ENCODE measurements at regions not wholly inside any gene's neighbourhood (a gene's known extent, or its start where the extent isn't known, plus 50 kb on each side); places are given as distances from the start of the nearest gene placed in this dataset.
"Not testable (repeated sequence)": the region's sequence is repeated elsewhere in the genome, so short reads cannot be mapped to it uniquely, and the experiment has no call there.

DNA sequence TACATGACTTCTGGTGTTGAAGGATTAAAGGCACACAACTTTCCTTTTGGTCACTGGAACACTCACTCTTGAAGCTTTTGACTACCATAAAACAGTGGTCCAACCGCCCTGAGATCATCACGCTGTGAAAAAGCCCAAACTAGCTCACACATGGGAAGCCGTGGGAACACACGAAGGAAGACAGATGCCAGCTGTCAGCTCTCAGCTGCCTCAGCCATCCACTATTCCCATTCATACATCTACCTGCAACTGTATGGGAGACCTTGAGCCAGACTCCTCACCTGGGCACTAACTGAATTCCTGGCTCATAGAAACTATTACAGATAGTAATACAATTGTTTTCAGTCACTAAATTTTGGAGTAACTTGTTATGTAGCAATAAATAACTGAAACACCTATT is 246.1 kb downstream of the MSX2 start:
- no peak for DNase-seq

DNA sequence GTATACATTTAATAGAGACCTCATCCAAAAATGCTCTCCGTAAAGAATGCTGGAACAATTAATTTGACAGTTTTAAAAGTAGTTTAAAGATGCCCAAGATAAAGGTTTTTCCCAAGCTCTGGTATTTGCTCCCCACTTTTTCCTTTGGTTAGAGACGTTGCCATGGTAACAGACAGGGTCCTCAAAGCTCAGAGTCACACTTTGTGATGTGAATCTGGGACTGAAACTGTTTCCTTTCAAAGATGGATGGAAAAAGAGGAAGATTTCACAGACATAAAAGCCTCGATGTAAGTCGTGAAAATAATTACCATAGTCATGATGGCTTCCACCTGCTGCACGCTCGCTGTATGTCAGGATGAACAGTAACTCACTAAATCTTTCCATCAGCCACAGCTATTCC is 229.5 kb downstream of the MSX2 start:
- DNase-seq = no peak

DNA sequence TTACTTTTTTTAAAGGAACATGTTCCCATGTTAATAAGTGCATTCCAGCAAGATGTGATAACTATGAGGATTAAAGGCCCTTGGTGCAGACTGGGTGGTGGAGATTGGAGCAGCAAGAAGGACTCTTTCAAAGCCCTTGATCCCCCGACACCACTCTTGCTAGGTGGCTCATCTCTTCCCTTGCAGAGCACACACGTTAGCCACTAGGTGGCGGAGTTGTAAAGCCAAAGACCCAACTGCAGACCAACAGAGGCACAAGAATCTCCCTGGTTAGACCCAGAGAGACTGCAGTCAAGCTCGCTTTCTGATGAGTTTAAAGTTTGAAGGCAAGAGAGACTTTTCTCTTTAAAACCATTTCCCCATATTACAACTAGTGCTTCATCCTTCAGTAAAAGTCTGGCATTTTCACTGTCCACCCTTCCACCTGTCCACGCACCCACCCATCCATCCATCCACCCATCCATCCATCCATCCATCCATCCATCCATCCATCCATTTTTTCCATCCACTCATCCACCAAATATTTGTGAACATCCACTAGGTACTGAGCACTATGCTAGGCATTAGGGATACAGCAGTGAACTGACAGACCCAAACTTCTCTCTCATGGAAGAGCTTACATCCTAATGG is 226.9 kb downstream of the MSX2 start:
- peak; percentile 40 to 58 for DNase-seq

DNA sequence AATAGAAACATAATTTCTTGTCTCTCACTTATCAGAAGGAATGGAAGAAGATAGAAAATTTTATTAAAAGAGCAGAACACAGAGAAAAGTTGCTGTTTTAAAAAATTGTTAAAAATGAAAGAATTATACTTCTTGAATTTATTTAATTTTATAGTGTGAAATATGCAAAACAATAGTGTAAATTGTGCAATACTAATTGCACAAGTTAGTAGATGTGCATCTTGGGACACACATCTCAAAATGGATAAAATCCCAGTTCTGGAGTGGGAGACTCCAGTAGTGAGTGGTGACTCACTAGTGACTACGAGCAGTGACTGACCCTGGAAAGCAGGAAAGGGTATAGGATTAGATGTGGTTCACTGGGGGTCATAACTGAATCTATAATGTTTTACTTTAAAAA is 223.2 kb downstream of the MSX2 start:
- no peak for DNase-seq

DNA sequence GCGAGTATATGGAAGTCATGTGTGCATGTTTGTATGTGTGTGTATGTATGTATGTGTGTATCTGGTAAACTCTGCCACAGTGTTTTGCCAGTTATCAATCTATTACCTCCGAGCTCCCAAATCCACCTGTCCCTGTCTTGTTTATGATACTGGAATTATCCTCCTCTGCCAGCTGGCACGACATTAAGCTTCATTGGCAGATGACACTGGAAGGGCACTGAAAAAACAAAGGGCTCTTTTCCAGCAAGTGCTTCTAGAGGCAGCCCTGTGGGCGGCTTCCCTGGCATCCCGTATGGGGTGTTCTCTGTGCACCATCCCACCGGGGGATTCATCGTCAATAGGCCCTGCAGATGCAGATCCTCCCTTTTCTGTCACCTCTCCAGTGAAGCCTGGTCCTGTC is 221.5 kb downstream of the MSX2 start:
- DNase-seq = no peak

DNA sequence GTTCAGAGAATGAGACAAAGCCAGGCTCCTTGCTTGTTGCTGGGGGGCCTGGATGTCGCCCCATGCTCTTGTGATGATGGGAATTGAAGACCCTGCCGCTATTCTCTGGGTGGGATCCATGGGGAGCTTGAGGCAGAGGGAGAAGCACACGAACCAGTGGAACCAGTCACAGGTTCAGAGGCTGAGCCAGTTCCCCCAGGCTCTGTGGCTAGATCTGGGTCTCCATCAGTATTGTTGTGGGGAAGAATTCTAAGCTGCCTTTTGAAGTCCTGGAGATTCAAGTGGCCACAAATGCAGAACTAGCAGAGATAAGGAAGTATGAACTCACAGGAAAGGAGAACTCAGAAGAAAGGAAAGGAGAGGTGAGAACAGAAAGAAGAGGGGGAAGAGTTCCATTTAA is 219.4 kb downstream of the MSX2 start:
- DNase-seq = no peak

DNA sequence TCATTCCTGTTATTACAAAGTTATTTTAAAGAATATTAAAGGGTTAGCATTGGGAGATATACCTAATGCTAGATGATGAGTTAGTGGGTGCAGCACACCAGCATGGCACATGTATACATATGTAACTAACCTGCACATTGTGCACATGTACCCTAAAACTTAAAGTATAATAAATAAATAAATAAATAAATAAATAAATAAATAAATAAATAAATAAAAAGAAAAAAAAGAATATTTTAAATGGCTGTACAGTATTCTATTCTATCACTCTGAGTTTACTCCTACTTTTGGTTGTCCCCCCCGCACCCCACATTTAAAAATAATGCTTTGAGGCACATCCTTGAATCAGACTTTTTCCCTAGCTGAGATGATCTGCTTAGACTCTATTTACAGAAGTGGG is 218.6 kb downstream of the MSX2 start:
- not testable (repeated sequence) for DNase-seq

DNA sequence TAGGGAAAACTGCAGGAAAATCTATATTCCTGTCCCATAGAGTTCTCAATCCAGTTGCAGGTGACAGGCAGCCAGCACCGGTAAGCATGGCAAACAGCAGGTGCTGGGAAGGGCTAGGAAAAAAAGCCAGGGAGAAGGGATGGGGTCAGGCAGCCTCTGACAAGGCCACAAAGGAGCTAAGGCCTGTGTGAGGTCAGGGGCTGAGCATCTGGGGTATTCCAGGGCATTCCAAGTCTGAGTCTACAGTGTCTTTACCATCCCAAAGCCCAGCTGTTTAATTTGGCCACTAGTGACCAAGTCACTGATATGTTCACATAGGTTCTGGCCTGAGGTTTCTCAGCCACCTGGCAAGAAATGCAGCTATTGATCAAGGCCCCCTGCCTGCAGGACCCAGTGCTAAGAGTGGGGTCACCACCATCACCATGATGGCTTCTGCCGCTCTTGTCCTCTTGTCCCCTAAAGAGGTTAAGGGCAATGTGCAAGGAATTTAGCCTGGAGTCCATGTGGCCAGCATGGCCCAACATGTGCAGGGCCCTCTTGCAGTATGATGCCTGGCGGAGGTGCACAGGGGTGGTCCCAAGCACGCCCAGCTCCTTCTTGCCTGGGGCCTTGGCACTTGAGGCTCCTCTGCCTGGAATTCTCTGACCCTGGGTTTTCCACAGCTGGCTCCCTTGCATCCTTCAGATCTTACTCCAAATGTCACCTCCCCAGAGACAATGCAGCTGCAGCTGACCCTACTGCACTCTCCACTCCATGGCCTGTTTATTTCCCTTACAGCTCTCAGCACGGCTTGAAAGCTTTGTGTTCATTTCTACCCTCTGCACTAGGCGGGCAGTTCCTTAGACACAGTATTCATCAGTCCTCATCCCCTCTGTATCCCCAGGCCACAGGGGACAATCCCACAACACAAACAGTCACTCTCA is 213.1 kb downstream of the MSX2 start:
- no peak for DNase-seq

DNA sequence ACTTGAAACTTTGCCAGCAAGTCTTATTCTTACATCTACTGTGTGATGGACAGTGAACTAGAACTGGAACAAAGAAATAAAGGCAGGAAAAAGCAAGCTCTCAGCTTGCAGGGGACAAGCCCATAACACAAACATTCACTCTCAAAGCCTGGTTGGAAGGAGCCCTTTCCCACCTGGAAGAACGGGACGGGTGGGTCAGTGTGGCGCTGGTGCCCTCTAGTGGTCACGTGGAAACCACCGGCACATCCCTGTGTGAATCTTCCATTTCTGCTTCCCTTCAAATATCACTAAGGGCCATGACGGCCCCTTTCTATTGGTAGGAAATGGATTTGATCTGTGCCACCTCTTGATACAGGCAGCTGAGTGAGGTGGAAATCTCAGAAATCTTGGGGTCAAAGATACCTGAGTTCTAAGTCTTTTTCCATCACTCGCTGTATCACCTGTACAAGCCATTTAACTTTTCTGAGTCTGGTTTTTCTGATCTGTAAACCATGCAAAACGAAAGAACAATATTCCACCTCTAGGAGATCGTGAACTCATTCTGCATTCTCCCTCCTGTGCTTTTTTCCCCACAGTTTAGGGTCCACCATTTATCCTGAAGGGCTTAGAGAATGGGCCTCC is 211.6 kb downstream of the MSX2 start:
- DNase-seq = peak in 1 of 2 donors; percentile 20

DNA sequence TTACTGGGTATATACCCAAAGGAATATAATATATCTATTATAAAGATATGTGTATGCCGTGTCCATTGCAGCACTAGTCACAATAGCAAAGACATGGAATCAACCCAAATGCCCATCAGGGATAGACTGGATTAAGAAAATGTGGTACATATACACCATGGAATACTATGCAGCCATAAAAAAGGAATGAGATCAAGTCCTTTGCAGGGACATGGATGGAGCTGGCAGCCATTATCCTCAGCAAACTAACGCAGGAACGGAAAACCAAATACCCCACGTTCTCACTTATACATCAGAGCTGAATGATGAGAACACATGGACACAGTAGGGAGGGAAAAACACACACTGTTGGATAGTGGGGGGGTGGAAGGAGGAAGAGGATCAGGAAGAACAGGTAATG is 206.7 kb downstream of the MSX2 start:
- DNase-seq = not testable (repeated sequence)

DNA sequence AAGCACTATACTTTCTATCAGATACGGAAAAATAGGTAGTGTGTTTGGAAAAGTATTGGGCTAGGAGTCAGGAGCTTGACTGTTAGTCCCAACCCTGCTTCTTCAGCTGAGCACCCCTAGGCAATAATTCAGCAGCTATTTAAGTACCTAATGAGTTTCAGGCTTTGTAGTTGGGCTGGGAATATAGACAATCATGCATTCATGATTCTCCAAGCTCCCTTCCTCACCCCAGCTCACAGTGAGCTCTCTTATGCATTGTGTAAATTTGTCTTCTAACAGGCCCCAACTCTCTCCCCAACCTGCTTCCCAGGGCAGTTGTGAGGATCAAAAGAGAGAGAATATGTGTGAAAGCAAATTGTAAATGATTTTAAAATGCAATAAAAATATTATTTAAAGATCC is 201.2 kb downstream of the MSX2 start:
- DNase-seq = no peak

DNA sequence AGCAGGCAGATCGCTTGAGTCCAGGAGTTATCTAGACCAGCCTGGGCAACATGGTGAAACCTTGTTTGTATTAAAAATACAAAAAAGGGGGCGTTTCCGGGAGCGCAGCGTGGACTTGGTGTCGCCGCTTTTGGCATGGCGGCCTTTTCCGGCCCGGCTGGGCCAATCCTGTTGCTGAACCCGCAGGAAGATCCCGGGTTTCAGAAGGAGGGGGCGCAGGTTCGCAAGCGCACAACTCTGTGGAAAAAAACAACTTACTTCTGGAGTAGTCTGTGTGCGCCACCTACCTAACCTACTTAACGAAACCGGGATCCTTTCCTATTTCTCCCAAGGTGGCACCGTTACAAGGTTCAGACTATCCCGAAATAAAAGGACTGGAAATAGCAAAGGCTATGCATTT is 198.6 kb downstream of the MSX2 start:
- no peak for DNase-seq

DNA sequence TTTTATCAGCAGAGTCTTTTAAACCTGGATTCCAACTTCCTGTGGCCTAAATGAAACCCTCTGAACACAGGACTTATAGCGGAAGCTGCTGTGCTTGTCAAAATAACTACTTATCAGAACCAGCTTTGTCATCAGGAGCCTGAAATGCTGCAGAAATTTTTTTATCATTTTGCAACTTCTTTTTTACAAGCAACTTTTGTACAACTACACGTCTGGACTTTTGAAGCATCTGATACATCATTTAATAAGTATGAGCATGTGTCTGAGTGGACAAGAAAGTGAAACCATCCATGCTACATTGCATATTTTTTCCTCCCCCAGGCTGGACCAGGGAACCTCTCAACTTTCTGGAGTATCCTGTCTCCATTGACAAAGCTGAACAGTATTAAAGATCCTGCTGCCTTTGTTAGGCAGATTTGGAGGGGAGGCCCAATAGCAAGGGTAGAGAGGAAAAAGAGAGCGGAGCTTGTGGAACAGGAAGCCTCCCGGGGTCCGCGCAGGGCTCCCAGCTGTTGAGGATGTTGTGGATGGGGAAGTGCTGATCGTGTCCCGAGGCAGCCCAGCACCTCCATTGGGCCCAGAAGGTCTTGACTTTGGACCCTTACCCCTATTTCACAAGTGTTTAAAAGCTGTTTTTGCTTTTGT is 196.6 kb downstream of the MSX2 start:
- DNase-seq = no peak

DNA sequence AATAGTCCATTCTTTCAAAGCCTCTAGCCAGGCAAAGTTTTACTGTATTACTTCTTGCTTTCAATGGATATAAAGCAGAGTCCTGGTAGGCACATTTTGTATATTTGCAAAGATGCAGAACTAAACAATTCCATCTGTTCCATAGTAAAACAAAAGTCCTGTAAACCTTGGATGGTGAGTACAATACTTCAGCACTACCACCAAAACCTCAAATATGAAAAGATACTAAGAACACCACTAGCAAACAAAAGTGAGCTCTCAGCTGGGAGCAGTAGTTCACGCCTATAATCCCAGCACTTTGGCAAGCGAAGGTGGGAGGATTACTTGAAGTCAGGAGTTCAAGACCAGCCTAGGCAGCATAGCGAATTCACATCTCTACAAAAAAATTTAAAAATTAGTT is 195.0 kb downstream of the MSX2 start:
- no peak for DNase-seq

DNA sequence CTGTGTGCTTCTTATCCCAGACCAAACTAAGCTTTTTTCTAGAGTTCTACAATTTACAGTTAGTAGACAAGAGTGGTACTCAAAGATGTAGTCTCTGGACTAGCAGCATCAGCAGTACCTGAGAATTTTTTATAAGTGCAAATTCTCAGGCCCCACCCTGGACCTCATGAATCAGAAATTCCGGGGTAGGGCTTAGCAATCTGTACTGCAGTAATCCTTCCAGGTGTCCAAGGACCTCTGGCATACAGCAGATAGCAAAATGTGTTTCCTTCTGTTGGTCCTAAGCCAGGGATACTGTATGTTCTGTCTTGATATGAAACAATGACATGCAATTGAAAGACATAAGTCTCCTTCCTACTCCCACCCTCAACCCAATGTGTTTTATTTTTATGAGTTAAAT is 194.3 kb downstream of the MSX2 start:
- DNase-seq = no peak

DNA sequence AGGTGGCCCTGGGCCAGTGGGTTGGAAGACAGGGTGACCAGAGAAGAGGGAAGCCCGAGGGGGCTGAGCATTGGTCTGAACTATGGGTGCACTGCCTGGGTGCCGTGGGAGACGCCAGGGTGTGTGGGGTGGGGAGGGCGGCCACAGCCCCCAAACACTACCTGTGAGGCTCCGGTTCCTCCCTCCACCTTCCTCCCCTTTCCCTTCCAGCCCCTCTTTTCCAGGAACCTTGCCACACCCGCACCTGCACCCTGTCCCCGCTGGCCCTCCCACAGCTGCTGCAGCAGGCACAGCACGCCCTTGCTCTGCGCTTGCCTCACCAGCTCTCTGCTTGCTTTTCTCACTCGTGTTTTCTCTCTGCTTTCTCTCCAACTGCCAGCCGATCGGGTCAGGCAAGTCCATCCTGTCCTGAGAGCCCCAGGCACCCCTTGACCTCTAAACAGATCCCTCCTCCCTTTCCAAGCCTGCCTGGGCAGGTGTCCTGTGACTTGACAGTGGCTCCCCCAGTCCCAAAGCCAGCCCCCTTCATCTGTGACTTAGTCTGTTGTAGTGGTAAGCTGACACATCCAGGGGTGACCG is 193.7 kb downstream of the MSX2 start:
- no peak for DNase-seq

DNA sequence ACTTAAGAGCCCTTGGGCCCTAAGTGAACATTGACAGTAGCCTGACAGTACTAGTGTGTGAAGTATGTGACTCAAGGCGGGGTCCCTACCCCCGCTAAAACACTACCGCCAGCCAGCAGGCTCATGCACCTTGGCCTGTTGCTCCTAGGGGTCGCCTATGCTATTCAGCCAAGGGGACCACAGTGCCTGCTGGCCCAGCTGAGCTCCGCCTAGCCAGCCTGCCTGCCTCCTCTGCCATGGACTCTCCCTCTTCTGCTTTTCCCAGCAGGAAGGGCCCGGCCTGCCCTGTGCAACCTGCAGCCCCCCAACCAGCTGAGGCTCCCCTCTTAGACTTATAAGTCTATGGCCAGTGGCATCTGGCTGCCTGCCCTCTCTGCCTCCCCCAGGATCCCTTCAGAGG is 193.1 kb downstream of the MSX2 start:
- not testable (repeated sequence) for DNase-seq

DNA sequence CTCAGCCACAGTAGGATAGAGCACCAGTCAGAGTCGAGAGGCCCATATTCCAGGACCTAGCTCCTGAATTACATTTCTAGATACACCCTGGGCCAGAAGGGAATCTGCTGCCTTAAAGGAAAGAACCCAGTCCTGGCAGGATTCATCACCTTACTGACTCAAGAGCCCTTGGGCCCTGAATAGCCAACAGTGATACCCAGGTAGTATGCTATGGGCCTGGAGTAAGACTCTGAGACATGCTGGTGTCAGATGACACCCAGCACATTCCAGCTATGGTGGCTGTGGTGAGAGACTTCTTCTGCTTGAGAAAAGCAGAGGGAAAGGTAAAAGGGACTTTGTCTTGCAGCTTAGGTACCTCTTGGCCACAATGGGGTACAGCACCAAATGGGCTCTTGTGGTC is 192.5 kb downstream of the MSX2 start:
- DNase-seq = not testable (repeated sequence)

DNA sequence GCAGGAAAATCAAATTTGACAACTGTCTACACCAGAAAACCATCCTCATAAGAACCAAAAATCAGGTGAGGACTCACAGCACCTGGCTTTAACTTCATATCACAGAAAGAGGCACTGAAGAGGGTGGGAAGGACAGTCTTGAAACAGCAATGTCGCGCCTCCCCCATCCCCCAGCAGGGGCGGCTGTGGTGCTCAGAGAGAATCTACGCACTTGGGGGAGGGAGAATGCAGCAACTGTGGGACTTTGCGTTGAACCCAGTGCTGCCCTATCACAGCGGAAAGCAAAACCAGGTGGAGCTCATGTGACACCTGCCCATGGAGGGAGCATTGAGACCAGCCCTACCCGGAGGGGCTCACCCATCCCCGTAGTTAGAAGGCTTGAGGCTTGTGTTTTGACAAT is 191.8 kb downstream of the MSX2 start:
- no peak for DNase-seq

DNA sequence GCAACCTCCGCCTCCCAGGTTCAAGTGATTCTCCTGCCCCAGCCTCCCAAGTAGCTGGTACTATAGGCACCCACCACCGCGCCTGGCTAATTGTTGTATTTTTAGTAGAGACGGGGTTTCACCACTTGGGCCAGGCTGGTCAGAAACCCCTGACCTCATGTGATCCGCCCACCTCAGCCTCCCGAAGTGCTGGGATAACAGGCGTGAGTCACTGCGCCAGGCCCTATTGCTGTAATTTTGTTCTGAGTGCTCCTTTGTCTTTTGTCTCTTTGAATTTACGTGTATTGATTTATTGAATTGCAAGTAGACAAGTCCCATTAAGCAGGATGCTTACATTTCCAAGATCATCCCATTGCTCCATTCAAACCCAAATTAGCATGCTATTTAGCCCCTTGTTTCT is 186.7 kb downstream of the MSX2 start:
- DNase-seq = no peak

DNA sequence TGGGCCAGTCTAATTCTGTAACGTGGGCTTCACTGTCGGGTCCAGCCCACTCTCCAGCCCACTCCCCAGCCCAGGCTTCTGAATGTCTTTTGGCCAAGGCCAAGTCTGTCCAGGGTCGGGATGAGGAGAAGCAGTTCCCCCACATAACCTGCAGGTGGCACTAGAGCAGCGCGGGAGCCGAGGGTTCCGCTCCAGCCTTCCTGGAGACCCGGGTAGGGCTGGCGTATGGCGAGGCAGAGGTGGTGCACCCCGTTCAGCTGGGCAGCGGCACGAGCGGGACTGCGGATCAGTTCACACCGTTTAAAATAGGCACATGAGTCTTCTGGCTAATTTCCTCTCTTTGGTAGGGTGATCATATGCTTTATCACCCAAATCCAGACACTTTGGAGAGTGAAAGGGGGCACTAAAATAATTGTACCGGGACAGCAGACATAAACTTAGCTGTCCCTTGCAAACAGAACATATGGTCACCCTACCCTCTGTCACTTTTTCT is 185.9 kb downstream of the MSX2 start:
- DNase-seq = peak in 1 of 2 donors; percentile 34

DNA sequence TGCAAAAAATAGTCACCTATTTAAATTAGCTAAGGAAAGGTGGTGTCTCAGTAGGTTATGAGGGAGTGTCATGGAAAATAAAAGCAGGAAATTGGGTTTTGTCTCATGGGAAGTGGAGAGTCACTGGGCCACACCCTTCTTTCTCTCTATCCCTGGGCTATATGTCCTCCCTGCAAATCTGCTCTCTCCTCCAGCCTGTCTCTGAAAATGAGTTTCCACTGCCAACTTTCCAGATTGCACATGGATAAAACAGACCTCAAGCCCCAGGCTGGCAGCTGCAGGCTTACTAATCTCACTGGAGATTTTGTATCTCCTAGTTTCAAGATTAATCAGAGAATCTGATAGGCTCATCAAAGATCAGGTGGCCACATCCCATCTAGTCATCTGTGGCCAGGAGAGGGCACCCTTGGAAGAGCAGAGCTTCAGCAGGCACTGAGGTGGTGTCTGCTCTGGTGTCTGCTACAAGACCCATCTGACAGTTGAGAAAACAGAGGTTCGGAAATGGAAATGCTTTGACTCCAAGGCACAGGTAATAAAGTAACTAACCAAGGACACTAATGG is 178.9 kb downstream of the MSX2 start:
- DNase-seq = no peak

DNA sequence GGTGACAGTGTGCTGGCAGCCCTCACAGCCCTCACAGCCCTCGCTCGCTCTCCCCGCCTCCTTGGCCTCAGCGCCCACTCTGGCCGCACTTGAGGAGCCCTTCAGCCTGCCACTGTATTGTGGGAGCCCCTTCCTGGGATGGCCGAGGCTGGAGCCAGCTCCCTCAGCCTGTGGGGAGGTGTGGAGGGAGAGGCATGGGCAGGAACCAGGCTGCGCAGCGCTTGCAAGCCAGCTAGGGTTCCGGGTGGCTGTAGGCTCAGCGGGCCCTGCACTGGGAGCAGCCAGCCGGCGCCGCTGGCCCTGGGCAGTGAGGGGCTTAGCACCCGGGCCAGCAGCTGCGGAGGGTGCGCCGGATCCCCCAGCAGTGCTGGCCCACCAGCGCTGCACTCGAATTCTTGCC is 177.0 kb downstream of the MSX2 start:
- DNase-seq = no peak
